HG03103 (cell line): ENCODE measurements at regions not wholly inside any gene's neighbourhood (a gene's known extent, or its start where the extent isn't known, plus 50 kb on each side); places are given as distances from the start of the nearest gene placed in this dataset.

Experiments used
- ATAC-seq: cut with Tn5 transposase; IDR thresholded peaks from one replicate; pipeline ENCODE4 v1.9.1; 2021; ENCODE audit warnings: low read depth; ENCODE audit not compliant: unreplicated experiment

GRCh38 chr9:109830545-109830944 is 50.5 kb downstream of the PALM2AKAP2 start:
- no peak for ATAC-seq

- no peak for ATAC-seq
Observed at GRCh38 chr9:109831998-109832658, 52.1 kb downstream of the PALM2AKAP2 start.

- ATAC-seq = no peak
Observed at GRCh38 chr9:109834855-109835254, 54.9 kb downstream of the PALM2AKAP2 start.

- no peak for ATAC-seq
Observed at GRCh38 chr9:109843641-109844040, 63.6 kb downstream of the PALM2AKAP2 start.

GRCh38 chr9:109845226-109845625 is 65.2 kb downstream of the PALM2AKAP2 start:
- no peak for ATAC-seq

GRCh38 chr9:109846776-109847175 is 66.8 kb downstream of the PALM2AKAP2 start:
- no peak for ATAC-seq

- ATAC-seq = no peak
Observed at GRCh38 chr9:109852556-109852955, 72.6 kb downstream of the PALM2AKAP2 start.

- no peak for ATAC-seq
Observed at GRCh38 chr9:109855540-109855939, 75.5 kb downstream of the PALM2AKAP2 start.

GRCh38 chr9:109856785-109857184 is 76.8 kb downstream of the PALM2AKAP2 start:
- ATAC-seq = no peak

- no peak for ATAC-seq
Observed at GRCh38 chr9:109857336-109857735, 77.3 kb downstream of the PALM2AKAP2 start.

- ATAC-seq = no peak
Observed at GRCh38 chr9:109859447-109859846, 79.4 kb downstream of the PALM2AKAP2 start.

- no peak for ATAC-seq
Observed at GRCh38 chr9:109860521-109860920, 80.5 kb downstream of the PALM2AKAP2 start.

- no peak for ATAC-seq
Observed at GRCh38 chr9:109861499-109861898, 81.5 kb downstream of the PALM2AKAP2 start.

GRCh38 chr9:109861918-109862317 is 81.9 kb downstream of the PALM2AKAP2 start:
- ATAC-seq = no peak

- no peak for ATAC-seq
Observed at GRCh38 chr9:109862452-109862851, 82.5 kb downstream of the PALM2AKAP2 start.

- ATAC-seq = no peak
Observed at GRCh38 chr9:109863961-109864360, 84.0 kb downstream of the PALM2AKAP2 start.

- no peak for ATAC-seq
Observed at GRCh38 chr9:109865521-109865920, 85.5 kb downstream of the PALM2AKAP2 start.

- no peak for ATAC-seq
Observed at GRCh38 chr9:109868207-109868606, 88.2 kb downstream of the PALM2AKAP2 start.

GRCh38 chr9:109868722-109869121 is 88.7 kb downstream of the PALM2AKAP2 start:
- ATAC-seq = no peak

- ATAC-seq = no peak
Observed at GRCh38 chr9:109870365-109870764, 90.4 kb downstream of the PALM2AKAP2 start.

- ATAC-seq = no peak
Observed at GRCh38 chr9:109872901-109873300, 92.9 kb downstream of the PALM2AKAP2 start.

GRCh38 chr9:109875495-109876129 is 95.6 kb downstream of the PALM2AKAP2 start:
- no peak for ATAC-seq
